ENCODE measurements at regions not wholly inside any gene's neighbourhood (a gene's known extent, or its start where the extent isn't known, plus 50 kb on each side); places are given as distances from the start of the nearest gene placed in this dataset.
A peak's percentile ranks its signal among the peaks of the same experiment; 100 is the strongest.

DNA sequence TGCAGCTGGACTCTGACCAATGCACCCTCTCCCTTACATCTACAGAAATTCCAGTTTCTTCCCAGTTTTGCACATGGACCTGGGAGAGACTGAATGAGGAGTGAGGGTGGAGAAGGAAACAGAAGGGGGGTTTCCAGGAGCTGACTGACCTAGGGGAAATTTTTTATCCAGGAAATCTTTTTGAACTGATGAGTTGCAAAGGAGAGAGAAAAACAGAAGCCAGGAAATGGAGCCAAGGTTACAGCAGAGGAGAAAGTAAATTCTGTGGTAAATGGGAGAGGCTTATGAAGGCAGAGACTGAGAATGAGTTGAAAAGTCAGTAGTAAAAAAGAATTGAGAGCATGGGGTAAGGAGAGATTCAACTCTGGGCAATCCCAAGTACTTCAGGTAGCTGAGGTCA is 192.8 kb downstream of the SMIM20 start:
- DNase-seq: no peak

DNA sequence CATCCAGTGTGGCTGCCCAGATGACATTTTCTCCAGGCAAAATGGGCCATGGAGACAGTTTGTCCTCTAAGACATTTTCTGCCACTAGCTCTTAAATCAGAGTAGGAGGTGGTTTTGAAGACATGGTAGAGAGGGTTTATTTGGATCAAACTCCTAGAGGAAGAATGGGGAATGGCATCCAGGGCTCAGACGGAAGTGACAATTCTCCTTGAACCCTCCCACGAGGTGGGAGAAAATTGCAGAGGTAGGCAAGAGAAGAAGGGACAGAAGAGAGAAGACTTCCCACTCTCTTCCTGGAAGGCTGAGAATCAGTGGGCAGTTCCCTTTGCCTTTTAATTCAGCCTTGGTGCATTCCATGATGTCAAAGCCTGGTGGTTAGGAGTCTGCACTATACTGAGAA is 194.0 kb downstream of the SMIM20 start:
- no peak for DNase-seq

DNA sequence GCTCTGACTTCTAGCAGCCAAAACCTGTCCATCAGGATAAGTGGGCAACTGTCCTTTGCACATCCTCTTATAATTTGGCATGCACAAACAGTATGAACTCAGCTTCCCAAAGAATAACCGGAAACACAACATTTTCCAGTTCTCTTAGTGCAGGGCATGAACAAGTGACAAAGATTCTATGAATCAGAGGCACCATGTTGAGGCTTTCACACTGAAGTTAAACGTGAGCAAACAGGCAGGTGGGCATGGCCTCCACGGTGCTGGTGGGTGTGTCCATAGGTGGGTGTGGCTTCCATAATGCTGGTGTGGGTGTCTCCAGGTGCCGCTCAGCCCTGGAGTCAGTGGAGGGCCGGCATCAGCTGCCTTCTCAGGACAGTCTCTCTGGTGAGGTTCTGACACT is 196.5 kb downstream of the SMIM20 start:
- no peak for DNase-seq

DNA sequence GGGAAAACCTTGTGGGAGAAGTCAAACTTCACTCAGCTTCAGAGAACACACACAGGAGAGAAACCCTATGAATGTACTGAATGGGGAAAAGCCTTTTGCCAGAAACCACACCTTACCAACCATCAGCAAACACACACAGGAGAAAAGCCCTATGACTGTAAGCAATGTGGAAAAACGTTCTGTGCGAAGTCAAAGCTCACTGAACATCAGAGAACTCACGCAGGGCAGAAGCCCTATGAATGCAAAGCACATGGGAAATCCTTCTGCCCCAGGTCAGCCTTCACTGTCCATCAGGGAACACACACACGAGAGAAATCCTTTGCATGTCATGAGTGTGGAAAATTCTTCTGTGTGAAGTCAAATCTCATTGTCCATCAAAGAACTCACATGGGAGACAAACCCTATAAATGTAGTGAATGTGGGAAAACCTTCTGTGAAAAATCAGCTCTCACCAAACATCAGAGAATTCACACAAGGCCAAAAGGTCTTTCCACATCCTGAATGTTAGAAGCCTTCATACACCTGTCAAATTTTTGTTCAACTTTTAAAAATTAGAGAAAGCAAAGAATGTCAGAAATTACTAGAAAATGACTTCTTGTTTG is 199.4 kb downstream of the SMIM20 start:
- DNase-seq: no peak

DNA sequence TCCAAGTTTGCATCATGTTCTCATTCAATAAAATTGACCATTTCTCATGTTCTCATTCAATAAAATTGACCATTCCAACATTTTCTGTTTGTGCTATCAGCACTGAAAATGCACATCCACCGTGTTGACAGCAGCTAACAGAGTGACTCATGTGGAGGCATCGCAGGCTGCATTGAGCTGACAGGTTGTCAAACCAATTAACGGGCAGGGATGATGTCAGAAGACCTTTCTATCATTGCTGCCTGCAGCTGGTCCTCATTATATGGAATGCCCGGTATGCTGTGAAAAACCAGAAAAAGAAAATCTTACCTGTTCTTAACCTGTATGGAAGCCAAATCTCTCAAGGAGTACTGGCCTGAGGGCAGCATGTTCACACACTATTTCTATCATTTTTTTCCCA is 202.0 kb downstream of the SMIM20 start:
- DNase-seq: no peak

DNA sequence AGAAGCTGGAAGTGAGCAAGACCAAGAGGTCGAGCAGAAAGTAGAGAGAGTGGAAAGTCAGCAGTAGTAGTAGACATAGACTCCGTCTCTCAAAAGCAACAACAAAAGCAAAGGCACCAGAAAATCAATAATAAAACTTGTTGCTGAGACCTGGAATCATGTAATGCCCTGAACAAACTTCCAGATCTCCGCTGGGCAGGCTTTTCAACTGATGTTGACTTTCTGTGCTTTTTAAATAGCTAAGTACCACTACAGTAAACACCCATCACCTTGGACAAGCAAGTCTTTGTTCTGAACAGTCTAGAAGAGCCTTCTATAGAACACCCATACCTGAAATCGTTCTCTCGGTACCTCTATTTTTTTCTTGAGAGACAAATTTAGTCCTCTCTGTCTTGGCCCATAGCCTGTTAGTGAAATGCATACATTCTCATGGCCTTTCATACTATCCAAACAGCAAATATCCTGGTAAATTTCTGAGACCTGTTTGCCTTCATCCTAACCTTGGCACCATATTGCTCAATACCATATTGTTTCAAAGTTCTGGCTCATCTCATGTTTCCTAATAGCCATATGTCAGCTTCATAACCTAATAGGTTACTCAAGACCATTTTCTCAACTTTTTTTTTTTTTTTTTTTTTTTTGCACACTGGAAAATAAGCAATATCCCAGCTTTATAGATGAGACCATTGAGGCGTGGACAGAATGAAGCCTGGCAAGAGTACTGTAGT is 200.6 kb upstream of the RBPJ start:
- no peak for DNase-seq

DNA sequence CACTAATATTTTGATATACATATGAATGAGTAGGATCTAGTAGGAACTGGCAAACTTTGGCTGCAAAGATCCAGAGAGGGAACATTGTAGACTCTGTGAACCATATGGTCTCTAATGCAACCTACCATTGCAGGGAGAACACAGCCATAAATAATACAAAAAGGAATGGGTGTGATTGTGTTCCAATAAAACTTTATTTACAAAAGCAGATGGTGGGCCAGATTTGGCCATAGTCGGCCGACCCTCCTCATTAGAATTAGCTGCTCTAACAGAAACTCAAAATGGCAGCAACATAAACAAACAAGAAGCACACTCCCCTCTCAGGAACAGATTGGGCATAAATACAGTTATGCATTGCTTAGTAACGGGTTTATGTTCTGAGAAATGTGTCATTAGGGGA is 198.1 kb upstream of the RBPJ start:
- no peak for DNase-seq

DNA sequence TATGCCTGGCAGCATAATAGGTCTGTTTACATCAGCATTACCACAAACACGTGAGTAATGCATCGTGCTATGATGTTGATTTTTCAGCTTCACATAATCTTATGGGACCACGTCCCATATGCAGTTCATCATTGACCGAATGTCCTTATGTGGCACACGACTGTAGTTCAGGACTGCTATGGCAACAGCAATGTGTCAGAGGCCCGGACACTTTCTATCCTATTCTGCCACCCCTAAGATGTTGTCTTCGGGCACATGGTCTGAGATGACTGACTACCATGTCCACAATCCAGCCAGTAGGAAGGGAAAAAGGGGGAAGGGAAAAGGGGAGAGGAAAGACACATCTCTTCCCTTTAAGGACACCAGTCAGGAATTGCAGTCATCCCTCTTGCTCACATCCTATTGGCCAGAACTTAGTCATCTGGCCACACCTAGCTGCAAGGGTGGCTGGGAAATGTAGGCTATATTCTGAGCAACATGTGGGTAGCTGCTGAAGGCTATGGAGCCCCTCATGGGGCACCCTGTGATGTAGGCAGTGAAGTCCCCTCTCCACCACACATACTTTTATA is 196.0 kb upstream of the RBPJ start:
- no peak for DNase-seq

DNA sequence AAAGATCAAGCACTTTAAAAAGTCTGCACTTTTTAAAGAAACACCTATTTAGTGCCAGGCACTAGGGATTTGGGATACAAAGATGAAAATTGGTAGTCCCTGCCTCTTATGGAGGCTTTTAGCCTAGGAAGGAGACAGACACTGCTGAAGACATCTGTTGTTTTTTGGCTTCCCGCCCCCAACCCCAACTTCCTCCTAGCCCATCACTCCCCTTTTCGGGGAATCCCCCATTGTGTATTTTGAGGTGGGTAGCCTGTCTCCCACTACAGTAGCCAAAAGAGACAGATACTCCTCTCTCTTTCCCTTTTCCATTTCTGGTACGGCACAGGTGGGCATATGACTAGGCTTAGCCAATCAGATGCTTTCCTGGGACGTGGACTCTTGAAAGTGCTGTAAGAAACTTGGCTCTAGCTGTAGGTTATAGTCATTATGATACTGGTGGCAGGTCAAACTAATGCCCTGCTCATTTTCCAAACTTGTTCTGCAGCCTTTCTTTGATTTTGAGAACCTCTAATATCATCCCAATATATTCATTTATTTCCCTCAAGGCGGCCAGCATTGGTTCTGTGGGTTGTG is 194.6 kb upstream of the RBPJ start:
- no peak for DNase-seq

DNA sequence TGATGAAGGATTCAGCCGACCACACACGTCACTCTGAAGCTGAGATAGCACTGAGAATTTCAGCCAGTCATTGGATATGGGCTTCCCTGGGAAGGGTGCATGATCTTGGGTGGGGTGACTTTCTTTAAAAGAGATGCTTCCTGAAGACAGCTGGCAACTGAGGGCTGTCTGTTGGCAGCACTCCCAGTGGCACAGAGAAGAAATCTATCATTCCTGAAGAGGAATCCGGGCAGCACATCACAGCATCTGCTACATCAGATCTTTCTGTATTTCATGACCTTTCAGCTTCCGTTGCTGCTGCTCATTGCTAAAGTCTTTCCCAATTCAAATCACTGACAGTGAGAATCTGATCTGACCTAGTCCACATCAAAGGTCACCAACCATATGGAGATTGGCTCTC is 193.8 kb upstream of the RBPJ start:
- no peak for DNase-seq

DNA sequence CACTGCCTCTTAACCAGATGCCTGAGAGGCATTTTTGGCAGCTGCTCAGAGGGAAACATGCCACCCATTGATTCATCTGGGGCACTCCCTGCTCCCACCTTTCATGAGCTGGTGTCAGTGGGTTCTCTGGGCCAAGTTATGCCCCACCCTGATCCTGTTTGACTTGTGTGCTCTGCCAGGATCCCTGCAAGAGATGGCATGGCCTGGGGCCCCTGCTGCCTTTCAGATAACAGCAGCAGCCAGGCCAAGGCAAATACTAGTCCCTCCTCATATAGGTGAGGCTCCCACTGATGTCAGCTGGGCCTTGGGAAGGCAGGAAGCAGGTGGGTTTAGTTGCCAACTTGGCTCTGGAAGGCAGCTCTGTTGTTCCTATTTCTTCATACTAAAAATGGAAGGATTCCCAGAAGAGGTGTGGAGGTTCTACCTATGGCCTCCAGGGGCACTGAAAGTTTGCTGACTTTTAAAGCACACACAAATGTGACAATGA is 192.9 kb upstream of the RBPJ start:
- DNase-seq: no peak

DNA sequence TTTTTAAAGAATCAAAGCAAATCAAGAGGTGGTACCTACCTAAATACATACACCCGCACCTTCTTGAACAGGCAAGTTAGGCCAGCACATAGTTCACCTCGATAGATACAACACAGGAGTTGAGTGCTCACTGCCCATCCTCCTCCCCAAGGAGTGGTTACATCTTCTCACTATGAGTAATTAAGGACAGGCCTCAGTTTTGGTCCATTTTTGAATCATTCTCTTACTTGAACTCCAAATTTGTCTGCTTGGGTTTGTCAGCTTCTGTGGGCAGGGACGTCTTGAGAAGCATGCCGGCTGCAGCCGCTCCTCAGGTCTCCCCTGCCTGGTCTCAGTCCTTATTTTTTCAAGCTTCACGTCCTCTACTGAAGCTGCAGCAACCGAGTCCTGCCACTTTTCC is 190.6 kb upstream of the RBPJ start:
- no peak for DNase-seq

DNA sequence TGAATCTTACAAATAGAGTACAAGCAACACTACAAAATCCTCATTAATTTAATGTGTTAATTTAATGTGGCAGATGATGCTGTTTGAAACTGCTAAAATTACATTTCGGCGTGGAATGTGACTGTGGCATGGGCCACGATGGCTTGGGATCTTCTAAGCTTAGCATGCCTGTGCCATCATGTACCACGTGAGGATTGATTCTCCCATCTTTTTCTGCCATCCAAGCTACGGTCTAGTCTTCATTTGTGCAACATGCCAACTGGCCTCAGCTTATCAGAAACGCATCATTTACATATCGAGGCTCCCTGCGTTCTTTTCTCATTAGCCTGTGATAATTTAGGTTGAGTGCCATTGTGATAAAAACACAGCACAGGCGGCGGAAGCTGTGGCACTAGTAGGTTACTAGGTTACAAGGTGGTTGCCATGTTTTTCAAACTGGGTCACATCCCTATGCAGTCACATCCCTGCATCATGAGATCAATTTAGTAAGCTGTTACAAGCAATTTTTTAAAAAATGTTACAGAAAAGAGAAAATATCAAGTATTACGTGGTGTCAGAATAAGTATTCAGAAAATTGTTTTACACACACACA is 189.9 kb upstream of the RBPJ start:
- DNase-seq: peak; percentile 16

DNA sequence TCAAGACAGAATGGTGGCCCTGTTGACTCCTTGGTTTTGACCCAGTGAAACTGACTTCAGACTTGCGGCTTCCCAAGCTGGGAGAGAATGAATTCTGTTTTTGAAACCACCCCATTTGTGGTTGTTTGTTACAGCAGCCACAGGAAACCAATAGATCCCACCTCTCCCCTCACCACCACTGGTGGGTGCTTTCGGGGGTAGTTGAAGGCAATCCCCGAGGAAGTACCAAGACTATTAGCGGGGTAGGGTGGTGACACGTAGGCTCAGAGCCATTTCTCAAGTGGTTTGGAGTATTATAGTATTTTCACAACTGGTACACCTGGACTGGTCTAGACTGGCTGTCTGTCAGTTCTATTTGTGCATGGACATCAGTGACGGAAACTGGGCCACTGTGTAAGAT is 189.1 kb upstream of the RBPJ start:
- peak; percentile 41 for DNase-seq

DNA sequence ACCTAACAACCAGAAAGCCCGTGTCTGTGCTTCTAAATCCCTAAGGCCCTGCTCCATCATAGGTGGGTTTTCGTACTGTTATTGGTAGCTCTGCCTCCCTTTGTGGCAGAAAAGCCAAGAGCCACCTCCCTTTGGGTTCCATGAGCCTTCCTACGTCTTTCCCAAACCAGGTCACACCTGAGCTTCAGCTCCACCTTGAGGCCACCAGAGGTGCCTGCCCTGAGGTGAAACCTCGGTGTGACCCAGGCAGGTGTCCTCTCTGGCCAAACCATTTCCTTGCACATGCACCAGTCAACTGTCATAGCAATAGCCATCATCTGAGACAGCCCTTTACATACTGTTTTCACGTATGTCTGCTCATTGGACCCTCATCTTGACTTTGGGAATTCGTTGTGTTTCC is 188.0 kb upstream of the RBPJ start:
- DNase-seq: no peak

DNA sequence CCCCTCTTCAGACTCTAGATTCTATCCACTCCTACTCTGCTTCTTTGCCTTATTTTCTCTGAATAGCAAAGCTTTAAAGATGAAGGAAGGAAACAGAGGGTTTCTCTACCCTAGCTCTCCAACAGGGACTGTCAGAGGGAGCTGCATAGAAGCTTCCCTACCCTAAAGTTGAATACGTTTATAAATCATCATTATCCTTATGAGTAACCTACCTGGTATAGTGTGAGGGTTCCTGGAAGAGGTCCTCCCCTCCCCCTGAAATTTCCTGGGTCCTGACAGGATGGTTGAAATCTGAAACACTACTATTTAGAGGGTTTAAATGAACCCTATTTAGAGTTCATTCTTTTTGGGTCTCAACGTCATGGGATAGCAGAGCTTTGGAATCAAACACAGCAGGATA is 187.0 kb upstream of the RBPJ start:
- DNase-seq: no peak

DNA sequence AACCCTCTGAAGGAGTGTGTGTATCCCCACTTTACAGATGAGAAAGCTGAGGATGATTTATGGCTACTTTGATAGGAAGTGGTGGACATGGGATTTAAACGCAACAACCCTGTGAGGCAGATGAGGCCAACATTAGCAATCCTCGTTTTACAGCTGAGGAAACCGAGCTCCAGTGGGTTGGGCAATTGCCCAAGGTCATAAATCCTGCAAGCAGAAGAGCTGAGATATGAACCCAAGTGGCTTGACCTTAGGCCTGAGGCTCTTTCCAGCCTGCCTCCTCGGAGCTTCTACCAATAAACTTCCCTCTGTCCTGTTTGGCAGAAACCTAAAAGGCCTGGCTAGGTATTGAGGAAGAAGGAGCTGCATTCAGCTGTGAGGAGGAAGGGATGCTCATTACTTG is 185.5 kb upstream of the RBPJ start:
- no peak for DNase-seq

DNA sequence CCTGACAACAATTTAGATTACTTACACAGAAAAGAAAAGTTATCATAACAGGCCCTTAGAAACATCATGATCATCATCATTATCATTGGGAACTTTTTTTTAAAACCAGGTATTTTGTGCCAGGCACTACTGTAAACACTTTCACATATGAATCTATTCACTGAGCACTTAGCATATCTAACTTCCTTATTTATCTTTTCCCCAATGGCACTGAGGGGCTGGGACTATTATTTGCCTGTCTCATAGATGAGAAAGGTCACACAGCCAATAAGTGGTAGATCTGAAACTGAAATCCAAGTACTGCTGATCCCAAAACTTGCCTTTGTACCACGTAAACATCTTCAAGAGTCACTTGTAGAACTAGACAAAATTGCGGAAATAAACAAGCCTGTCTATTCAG is 184.2 kb upstream of the RBPJ start:
- no peak for DNase-seq

DNA sequence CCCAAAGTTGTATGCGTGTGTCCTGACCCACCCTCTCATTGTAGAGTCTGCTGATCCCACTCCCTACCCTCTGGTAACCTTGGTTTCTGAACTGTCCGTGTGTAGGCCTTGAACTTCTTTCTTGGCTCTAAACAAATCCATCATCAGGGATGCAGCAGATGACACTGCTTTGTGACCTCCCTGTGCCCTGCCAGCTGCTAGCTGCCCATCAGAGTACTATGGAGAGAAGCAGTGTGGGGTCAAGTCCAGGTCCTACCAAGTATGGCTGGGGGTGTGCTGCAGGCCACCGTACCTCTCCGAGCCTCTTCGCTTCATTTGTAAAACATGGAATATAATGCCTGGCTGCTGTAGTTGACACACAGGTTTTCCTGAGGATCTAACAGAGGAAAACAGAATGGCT is 183.5 kb upstream of the RBPJ start:
- DNase-seq: no peak

DNA sequence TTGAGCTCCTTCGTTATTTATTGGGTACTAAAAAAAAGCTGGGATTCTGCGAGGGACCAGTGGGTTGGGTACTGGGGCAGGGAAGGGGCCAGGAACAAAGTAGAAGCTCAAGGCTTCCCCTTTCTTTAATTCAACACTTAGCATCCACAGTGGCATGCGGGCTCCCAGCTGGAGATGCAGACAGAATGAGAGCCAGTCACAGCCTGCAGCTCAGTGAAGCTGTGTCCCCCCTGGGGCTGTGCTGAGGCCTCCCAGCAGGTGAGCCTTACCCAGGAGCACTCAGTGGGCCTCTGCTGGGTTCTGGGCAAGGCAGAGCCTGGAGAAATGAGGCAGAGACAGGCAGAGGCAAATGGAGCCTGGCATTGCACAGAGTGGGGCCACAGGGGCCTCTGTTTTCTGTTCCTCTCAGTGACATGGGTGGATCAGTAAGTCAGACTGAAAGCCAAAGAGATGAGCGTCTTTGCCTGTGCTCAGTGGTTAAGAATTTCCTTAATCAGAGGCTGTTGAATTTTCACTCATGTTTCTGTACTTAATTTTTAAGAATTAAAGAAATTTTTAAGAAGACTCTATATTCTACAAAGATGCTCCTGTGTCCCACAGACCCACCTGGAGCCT is 181.4 kb upstream of the RBPJ start:
- no peak for DNase-seq

DNA sequence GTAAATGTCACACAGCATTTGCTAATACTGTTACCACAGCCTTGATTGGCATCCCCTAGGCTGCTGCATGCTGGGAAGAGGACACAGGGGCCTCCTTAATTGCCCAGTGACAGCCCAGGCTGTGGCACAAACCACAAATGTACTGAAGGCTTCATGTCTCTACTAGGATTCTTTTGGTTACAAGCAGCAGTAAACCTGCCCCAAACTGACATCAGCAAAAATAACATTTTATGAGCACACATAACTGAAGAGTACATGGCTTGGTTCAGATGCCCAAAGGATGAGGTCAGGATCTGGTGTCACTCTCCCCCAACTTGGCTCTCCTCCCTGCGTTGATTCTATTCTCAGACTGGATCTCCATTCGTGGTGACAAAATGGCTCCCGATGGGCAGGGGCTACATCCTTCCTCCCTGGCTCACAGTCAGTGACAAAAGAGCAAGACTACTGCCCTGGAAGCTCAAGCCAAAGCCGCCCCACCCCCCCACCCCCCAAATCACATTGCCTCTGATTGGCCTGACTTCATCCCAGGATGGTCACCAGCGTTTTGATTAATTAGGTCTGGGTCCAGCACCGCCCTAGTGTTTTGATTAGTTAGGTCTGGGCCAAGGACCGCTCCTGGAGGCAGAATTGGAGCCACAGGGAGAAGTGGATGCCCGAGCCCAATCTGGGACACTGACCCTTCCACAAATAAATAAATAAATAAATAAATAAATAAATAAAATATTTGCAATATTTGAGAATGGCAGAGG is 180.5 kb upstream of the RBPJ start:
- no peak for DNase-seq

DNA sequence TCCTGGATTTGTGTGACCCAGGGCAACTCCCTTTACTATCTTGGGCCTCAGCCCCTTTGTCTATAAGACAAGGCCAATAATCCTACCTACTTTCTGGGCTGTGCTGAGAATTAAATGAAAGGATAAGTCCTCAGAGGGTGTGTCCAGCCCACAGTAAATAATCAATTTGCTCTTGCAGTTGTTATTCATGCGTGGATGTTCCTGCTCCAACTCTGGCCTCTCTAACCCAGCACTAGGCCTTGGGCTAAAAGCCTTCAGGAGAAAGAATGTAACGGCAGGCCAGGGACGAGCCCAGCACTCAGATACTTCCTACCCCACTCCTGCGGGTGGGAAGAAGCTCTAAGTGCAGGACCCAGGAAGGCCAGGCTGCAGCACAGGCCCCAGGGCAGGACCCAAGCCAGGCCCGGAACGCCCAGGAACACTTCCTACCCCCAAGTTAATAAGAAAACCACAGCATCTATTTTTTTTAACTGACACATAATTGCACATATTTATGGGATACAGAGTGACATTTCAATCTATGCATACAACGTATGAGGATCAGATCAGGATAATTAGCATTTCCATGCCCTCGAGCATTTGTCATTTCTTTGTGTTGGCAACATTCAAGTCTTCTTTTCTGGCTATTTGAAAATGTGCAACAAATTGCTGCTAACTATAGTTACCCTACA is 179.6 kb upstream of the RBPJ start:
- no peak for DNase-seq

All from CD4-positive, alpha-beta T cell treated with Interferon gamma for 1 hour (primary cell).